GM18867 (cell line): ENCODE measurements at regions not wholly inside any gene's neighbourhood (a gene's known extent, or its start where the extent isn't known, plus 50 kb on each side); places are given as distances from the start of the nearest gene placed in this dataset.

Experiments
- ATAC-seq: cut with Tn5 transposase; IDR thresholded peaks from one replicate; pipeline ENCODE4 v1.9.1; 2021; ENCODE audit warnings: mild to moderate bottlenecking, moderate library complexity; ENCODE audit not compliant: unreplicated experiment

DNA sequence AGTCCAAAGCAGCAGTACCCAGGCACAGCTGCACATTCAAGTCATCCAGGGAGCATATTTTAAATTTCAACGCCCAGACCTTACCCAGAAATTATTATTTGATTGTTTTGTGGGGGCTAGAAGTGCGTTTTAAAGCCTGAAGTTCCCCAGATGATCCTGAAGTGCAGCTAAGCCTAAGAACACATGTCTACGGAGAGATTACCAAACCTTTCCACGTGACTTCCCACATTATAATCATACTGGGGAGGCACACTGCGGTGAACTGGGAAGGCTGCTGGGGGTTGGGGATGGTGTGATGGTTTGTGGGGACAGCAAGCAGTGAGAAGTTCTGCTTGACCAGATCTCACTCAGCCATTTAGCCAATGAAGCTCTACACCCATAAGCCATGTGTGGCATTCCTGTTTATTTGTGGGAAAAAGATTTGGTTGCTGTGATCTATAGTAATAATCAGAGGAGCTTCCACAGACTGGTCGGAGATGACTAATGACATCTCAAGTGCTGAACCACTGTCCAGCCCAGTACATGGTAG is 93.4 kb upstream of the CDH6 start:
- no peak for ATAC-seq

DNA sequence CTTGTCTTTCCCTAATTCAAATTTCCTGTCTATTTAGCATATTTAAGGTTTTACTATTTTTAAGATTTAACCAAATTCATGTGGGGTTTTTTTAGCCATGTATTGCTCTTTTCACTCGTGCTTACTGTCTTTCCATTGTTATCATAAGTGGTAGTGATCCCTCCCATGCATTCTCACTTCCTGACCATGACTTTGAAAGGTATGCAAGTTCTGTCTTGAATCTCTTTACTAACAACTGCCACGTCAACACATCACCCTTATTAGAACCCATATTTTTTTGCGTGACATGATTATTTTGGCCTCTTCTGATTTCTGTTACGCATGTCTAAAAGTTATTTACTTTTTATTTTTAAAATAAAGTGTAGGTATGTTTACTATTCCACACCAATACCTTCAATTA is 94.7 kb upstream of the CDH6 start:
- no peak for ATAC-seq

DNA sequence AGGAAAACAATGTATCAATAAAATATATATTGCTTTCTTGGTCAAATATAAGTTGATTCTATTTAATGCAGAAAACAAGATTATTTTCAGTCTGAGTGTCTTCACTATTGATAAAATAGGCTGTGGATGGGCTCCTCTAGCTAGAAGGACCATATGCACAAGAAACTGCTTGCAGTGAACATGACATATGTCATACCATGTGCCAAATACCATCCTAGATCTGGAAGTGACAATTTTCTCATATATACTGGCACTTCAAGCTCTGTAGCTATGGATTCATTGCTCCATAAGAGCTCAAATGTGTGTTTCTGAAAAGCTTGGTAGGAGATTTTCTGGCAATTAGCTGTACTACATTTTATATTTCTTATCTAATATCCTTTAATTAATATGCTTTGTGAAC is 95.6 kb upstream of the CDH6 start:
- ATAC-seq: no peak

DNA sequence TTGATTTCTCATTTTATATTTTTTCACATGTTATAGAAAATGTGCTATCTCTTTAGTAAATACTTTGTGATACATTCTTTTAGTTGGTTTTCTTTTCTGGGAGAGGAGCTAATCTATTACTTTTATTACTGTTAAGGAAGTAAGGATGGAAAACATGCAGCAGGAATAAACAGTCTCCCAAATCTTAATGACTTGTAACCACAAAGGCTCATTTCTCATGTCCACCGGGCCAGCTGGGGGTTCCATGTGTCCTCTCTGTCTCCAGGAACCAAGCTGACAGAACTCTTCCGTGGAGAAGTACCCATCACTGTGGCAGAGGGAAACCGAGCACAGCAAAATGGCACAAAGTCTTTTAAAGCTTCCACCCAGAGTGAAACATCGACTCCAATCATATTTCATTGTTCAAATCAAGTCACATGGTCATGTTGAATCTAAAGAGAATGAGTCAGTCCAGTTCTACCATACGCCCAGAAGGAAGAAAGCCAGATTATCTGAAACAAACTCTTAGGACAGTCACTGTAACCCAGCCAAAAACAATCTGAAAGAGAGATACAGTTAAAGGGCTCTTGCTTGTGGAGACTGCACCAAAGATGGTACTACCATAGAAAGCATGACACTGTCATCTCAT is 97.1 kb upstream of the CDH6 start:
- no peak for ATAC-seq

DNA sequence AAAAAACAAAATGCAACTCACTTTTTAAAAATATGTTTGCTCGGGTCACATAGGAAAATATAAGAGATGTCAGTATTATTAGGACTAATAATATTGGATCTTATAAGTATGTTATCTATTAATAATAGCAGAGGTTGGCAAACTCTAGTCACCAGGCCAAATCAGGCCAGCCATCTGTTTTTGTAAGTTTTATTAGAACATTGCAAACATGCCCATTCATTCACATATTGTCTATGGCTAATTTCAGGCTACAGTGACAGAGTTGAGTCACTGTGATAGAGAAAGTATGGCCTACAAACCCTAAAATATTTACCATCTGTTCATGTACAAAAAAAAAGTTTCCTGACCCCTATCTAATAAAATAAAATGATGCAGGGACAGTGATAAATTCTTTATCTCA is 97.7 kb upstream of the CDH6 start:
- ATAC-seq: no peak

DNA sequence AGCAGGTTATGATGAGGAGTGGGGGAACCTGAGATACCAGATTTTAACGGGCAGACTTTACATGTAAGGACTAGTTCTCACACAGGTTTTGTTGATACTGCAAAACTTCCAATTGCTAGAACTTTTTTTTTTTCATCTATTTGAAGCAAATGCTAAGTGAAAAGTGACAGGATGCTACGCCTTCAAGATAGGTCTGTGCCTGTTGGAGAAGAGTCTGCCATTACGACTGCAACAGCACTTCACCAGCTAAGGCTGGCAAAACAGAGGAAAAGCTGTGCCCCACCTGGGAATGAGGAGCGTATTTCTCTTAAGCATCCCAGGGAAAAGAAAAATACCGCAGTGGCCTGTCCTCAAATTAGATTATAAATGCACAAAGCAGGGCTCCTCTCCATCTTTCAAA is 102.0 kb upstream of the CDH6 start:
- no peak for ATAC-seq

DNA sequence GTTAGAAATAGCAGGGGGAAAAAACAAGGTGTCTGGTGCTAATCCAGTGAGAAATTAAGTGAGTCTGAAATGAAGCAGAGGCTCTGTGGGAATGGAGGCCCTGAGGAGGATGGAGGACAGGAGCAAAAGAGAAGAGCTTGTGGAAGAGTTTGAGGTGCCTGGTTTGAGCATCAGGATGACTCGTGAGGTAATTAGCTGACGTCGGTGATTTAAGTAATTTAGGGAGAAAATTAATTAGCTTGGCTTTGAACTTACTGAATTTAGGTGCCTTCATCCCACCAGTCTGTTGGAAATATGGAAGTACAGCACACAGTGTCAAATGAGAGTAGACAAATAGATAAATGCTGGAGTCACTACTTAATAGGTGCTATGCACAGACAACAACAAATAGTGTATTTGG is 103.0 kb upstream of the CDH6 start:
- ATAC-seq: no peak

DNA sequence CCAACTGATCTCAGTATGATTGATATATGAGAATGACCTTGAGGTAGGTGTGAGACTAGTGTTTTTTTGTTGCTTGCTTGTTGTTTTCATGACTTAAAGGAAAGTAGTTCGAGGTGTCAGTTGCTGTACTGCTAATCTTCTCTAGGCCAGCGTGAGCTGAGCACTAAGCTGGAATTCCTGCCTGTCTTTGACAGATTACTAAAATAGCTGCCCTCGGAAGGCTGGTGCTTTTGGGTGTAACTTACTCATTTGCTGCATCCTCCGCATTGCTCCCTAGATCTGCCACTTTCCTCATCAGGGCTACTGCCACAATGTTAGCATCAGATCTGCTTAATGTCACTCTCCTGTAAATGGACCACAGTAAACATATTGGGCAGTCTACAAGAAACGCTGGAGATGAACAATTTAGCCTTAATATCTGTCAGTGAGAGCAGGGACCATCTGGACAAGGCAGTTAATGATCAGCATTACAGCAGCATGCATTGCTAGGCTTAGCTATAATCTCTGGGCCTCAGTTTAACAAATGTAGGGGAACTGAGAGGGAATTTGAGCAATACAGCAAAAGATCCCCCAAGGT is 106.6 kb upstream of the CDH6 start:
- ATAC-seq: no peak

DNA sequence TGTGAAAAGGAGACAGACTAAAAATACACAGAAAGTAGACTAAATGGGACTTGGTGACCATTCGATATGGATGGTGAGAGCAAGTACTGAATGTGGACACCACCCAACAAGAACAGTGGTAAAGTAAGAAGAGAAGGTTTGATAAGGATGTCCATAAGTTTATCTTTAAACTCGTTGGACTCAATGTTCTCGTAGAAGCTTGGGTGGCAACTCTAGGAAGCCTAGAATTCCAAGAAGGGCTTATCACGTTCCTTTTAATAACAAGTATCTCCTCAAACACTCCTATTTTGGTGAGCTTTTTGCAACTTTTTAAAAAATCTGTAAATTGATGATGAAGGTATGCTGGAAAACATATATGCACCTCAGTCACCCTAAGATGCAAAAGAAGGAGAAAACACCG is 108.6 kb upstream of the CDH6 start:
- no peak for ATAC-seq

DNA sequence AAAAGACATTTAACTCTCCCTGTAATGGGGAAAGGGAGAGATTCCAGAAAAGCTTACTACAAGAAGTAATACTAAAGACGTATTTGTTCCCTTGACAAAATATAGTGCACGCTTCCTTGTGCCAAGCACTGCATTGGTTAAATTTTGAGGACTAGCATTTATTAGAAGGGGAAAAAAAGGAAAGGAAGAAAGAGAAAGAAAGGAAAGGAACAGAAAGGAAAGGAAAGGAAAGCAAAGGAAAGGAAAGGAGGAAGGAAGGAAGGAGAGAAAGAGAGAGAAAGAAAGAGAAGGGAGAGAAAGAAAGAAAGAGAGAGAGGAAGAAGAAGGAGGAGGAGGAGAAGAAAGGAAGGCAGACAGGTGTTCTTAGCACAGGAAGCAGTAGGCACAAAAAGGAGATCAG is 110.1 kb upstream of the CDH6 start:
- no peak for ATAC-seq

DNA sequence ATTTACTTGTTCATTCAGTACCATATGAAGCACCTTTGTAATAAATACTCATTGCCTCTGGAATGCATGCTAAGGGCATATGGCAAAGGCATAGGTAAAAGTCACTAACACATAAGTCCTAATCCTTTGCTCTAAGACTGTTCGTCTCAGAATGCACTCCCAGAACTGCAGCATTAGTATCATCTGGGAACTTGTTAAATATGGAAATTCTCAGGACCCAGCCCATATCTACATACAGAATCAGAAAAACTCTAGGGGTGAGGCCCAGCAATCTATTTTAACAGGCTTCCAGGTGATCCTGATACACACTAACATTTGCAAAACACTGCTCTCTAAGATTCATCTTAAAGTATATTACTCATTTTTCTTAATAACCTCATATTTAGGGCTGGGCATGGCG is 113.8 kb upstream of the CDH6 start:
- no peak for ATAC-seq

DNA sequence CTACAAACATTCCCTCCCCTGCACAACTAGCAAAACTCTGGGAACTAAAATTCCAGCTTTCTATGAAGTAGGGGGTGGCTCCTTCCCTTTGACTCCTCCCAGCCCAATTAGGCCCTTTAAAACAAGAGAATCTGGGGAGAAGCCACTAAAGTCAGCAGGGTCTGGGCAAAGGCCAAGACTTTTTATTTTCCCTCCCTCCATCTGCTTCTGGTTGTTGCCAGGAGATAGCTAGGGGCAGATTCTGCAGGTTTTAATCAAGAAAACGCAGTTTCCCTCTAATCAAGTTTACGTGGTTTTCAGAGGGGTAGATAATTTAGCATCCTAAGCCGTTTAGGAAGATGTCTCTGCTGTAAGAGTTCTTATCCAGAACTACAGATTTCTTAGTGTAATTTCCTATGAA is 114.5 kb upstream of the CDH6 start:
- ATAC-seq: no peak

DNA sequence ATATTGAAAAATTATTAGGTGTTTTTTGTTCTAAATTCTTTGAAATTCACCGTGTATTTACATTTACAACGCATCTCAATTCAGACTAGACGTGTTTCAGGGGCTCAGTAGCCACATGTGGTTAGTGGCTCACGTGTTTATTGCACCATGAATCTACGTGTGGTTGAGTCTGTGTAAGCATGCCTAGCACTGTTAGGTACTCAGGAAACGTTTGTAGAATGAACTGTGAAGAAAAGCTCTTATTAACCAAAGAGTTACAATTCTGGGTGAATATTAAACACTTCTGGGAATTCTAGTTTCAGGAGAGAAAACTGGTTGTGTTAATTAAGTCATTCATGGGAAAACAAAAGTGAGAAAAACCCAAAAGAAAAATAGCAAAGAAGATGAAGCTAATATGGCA is 117.5 kb upstream of the CDH6 start:
- ATAC-seq: no peak

DNA sequence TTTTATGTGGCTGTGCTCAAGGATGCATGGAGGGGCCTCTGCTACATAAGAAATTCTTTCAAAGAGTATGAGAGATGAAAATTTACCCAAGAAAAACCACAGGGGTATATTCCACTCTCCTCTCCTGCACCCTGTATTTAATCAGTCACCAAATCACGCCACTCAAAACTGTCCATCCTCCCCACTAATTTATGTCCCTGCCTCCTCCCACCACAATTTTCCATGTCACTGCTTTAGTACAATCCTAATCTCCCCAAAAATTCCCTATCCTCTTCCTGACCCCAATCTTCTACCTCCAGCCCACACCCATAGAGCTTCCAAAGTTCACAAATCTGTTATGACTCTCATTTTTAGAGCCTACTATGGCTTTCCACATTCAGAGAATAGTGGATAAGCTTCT is 125.2 kb upstream of the CDH6 start:
- ATAC-seq: no peak

DNA sequence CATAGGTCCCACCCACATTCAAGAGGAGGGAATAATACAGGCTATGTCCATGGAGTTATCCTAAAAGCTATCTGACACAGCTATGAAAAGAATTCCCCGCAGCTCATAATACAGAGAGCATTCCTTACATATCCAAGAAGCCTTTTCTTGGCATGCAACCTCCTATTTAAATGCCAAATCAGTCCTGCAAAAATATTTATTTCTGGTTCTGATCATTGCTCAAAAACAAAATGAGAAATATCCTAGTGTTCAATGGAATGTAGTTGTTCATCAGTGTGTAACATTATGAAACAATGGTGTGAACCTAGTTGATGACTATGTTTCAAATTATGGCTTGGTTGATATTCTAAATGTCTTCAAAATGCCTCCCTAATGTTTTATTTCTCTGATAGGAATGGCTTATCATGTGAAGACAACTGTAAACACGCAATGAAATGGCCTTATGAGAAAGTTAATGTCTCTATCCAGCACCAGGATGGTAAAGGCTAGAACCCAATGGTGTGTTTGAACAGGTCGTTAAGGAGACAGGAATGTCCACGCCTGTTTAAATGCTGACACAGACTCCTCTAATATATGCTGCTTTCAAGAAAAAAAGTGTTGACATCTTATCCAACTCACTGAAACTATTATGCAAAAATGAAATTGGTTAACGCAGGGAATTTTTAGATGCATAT is 126.7 kb upstream of the CDH6 start:
- ATAC-seq: no peak

DNA sequence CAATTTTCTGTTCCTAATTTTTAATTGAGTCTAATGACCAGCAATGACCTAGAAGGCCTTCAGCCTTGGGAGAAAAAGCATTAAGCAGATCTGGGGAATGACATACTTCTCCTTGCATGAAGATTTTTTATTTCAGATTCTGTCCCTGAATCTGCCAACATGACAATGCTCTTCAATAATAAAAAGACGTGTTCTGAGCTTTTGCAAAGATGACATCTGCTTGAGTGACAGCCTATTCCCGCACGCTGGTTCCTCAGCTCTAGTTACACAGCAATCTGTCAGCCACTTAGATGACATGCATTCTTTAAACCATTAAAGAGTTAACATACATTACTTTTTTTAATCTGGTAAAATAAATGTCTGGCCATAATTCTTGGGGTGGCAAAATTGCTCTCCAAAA is 129.3 kb upstream of the CDH6 start:
- no peak for ATAC-seq

DNA sequence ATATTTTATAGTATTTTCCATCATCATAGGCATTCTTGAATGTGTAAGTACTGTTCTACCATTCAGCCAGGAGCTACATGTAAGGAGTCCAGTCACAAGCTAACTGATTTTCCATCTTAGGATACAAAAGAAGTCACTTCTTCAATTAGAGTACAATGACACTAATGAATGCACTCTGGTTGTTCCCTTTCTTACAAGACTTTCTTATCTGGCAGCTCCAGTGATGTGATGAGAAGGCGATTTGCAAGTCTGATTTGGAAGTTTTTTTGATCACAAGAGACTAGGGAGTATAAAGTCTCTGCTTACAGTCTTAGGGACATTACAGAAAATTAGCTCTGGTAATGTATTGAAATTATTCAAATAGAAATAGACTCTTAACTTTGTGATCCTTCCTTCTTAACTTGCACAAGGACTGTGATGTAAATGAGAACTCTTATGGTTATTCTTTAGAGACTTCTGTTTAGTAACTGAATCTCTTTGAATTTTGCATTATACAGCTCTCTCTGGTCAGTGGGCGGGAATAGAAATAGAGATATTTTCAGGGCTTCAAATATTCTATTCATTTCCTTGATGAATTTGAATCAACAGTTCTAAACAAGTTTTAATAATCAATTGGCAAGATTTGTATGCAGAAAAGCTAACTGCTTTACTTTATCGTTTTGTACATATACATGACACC is 130.4 kb upstream of the CDH6 start:
- no peak for ATAC-seq

DNA sequence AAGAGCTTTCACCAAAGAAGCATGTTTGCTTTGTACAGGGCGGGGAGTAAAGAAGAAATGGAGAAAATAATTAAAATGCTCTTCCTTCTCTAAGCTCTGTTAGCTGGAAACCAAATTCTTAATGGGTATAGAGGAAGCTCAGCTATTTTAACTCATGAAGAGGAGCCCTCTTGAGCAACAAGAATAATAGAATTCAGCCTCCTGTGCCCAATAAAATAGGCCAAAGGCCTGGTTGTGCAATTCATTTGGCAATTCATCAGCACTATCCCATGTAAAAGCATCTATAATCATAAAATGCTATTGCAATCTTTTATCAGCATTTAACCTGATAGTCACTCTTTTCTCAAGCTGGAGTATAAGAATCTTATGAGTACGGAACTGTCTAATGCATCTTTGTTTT is 133.6 kb upstream of the CDH6 start:
- no peak for ATAC-seq

DNA sequence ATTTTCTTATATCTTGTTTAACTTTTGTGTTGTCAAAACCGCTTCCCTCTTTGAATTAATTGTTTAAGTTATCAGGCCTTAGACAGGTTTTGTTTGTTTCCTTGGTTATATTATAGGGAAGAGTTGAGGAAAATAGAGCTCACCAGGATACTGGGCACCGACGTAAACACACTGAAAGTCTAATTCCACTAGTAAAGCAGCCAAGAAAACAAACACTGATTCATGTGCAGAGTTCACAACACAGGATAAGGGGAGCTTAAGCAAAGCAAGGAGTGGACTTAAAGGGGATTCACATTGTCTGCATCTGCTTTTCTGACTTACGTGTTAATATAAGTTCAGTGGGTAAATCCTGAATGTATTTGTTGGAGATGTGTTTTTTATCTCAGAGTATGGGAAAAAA is 139.0 kb upstream of the CDH6 start:
- ATAC-seq: no peak

DNA sequence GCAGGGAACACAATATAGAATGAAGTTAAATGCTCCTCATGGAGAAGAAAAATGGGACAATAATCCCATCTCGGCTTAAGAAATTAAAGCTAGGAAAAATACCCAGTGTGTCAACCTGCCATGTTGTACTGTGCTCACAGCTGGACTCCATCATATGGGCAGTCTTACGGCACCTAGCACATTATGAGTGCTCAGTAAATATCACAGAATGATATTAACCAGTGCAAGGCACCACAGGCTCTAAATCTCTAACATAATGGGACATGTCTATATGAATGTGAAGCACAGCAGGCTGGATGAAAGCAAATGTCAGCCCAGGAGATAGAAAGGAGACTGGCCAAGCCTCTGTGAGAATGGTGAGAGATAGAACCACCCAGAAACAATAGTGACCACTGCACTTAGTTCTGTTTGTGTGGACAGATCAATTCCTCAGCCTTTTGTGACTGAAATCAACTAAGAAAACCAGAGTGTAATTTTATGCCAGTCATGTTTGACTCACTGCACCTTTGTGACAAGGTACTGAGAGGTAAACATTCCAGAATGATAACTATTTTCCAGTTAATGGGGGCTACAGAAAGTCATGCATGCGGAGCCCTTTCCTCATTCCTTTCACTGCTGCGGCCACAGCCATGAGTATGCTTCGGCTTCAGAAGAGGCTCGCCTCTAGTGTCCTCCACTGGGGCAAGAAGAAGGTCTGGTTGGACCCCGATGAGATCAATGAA is 140.4 kb upstream of the CDH6 start:
- no peak for ATAC-seq

DNA sequence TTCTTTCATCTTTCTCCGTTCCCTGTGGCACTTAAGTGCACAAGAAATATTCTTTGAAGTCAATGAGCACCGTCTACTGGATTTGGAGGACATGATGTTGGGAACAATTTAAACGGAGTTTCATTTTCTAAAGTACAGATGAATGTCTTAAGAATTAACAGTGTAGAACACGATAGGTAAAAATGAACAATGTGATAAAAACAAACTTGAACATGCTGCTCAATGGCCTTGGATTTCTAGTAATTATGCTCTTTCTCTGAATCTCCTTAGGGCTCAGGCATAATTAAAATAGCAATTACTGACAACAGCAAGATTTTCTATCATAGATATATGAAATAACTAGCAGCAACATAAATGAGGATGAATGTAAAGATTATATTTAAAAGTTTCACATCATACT is 142.2 kb upstream of the CDH6 start:
- ATAC-seq: no peak
